ENCODE measurements at regions not wholly inside any gene's neighbourhood (a gene's known extent, or its start where the extent isn't known, plus 50 kb on each side); places are given as distances from the start of the nearest gene placed in this dataset.
A peak's percentile ranks its signal among the peaks of the same experiment; 100 is the strongest.

DNA sequence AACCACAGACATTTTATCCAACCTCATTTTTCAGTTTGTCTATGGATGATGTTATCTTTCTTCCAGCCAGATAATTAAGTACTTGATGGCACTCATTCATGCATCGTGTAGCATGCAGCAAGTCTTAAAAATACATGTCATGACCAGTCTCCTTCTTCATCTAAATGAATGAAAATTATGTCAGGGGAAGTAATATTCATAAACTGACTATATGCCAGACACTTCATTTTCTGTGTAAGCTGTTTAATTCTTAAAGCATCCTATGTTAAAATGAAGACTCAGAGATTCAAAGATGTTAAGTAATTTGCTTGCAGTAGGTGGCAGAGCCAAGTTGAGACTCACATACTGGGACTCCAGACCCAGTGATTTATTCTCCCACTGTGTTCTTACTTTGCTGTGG, 181.7 kb upstream of the CD180 start:
- TF ChIP-seq GATA2 (IDR thresholded peaks at IDR 0.05; ENCODE audit: low read depth, low read length) (no peak), GATA3 (IDR thresholded peaks at IDR 0.05; ENCODE audit: low read depth, low read length) (0 out of 2 replicates have a peak, but pooled peaks have one; percentile 15)

DNA sequence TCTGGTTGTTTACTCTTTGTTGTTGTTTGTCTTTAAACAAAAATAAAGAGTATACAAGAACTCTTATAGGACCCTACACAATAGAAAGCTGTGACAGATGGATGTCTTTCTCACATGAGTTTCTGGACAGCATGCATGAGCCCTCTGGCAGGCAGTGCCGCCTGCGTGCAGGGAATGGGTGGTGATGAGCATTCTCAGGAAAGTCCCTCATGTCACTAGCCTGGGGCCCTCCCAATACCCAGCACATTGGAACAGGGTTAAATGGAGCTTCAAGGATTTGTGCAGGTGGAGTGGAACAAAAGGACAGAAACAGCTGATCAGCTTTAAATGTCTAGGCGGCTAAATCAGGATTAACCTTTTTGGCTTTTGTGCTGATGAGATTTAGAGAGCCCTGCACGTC, 181.0 kb upstream of the CD180 start:
- TF ChIP-seq GATA2 (IDR thresholded peaks at IDR 0.05; ENCODE audit: low read depth, low read length): no peak
- TF ChIP-seq GATA3 (IDR thresholded peaks at IDR 0.05; ENCODE audit: low read depth, low read length): no peak

DNA sequence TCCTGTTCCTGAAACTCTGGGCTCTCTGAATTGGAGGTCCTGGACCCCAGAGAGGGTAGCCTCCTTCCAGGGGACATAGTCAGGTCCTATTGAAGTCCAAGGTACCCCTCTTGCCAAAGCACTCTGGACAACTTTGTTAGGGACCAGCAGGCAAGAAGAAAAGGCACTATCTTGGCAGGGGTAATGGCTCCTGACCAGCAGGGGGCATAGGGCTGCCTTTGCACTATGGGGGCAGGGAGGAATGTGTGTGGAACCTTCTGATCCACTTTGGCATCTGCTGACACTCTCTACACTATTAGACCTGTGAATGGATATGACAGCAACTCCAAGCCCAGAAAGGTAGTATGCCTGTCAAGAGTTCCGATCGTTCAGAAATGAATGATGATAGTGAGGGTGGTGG, 179.0 kb upstream of the CD180 start:
- TF ChIP-seq GATA2 (IDR thresholded peaks at IDR 0.05; ENCODE audit: low read depth, low read length): no peak
- TF ChIP-seq GATA3 (IDR thresholded peaks at IDR 0.05; ENCODE audit: low read depth, low read length): no peak

DNA sequence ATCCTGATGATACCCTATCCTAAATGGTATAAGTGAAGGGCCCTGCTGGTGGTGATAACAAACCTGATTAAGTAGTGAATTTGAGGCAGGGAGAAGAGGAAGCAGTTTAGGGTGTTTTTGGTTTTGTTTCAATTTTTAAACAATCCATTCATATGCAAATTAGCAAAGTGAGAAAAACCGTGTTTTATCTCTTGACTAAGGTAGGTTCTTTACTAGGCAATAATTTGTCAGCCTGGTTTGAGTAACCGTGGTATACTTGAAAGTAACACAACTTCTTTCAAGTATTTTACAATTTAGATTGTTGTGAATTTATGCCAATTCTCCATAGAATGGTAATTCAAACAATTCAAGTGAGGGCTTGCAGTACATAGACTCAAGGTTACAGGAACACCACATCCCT, 177.8 kb upstream of the CD180 start:
- TF ChIP-seq GATA3 (IDR thresholded peaks at IDR 0.05; ENCODE audit: low read depth, low read length): no peak
- TF ChIP-seq GATA2 (IDR thresholded peaks at IDR 0.05; ENCODE audit: low read depth, low read length): no peak

DNA sequence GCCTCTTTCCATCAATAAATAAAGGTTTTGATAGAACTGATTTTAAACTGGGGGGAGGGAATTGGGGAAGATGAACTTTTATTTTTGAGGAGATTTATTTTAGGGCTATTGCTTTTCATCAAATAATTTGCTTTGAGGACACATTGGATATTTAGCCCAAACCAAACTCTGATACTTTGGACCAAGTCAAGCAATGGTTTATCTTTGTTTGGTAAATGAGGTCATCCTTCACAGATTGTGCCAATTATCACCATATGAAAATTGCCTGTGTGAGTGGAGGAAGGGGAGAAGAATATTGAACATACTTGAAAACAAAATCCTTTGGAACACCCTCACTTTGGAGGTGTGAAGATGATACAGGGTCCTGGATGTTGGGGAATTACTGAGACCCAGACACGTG, 176.9 kb upstream of the CD180 start:
- TF ChIP-seq GATA3 (IDR thresholded peaks at IDR 0.05; ENCODE audit: low read depth, low read length): no peak
- no peak for TF ChIP-seq GATA2 (IDR thresholded peaks at IDR 0.05; ENCODE audit: low read depth, low read length)

DNA sequence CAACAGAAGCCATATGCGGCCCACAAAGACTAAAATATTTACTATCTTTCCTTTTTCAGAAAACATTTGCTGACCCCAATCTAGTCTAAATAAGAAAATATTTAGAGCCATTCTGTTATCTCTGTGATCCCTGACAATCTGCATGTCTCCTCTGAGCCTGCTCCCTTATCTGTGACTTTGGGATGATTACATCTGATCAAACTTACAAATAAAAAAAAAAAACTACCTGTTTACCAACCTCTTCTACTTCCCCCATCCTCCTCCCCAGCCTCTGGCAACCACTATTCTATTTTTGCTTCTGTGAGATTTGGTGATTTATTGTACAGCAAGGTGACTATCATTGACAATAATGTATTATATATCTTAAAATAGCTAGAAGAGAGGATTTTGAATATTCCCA, 176.3 kb upstream of the CD180 start:
- peak; percentile 42; the same call in 1 of the 2 replicates for TF ChIP-seq GATA2 (IDR thresholded peaks at IDR 0.05; ENCODE audit: low read depth, low read length)
- TF ChIP-seq GATA3 (IDR thresholded peaks at IDR 0.05; ENCODE audit: low read depth, low read length): peak; percentile 41; the same call in 1 of the 2 replicates

DNA sequence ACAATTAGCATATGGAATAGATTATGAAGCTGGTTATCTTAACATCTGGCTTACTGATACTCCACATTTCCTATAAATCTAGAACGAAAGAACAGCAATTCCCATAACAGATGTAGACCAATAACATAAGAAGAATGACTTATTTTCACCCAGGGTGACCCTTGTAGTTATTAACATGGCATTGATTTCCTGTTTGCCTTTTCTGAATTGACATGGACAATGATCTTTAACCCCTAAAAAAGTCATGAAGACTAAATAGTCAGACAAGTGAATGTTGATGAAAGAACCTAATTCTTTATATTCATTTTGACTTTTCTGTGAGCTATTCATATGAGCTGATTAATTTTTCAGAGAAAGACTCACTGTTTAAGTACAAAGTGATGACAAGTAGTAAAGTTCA, 175.3 kb upstream of the CD180 start:
- TF ChIP-seq GATA2 (IDR thresholded peaks at IDR 0.05; ENCODE audit: low read depth, low read length) (no peak), GATA3 (IDR thresholded peaks at IDR 0.05; ENCODE audit: low read depth, low read length) (0 out of 2 replicates have a peak, but pooled peaks have one; percentile 22)

DNA sequence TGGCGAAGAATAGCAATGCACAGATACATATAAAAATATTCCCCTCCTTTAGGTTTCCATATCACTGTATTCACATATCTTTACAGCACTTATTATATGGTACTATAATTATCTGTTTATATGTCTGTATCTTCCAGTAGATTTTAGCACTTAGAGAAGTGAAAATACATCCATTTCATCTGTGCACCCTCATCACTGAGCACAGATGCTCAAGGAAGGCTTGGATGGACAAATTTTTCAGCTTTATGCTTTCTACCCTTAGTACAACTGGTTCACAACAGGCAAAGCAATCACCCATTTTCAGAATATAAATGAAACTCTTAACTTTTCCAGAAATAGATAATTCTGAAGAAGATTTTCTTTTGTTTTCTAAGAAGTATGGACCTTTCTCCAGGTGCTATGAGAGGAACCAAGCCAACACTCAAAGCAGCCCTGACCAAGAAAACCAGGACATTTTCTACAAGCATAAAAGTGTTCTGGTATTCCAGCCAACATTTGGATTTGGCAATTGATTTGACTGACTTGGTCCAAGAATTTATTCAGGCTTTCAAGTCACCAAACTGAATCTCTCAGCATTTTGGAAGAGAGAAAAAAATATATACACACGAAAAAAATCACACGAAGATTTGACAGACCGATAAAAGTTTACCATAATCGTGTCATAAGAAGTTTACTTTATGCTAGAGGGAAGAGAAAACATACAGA, 170.2 kb upstream of the CD180 start:
- no peak for TF ChIP-seq GATA2 (IDR thresholded peaks at IDR 0.05; ENCODE audit: low read depth, low read length)

DNA sequence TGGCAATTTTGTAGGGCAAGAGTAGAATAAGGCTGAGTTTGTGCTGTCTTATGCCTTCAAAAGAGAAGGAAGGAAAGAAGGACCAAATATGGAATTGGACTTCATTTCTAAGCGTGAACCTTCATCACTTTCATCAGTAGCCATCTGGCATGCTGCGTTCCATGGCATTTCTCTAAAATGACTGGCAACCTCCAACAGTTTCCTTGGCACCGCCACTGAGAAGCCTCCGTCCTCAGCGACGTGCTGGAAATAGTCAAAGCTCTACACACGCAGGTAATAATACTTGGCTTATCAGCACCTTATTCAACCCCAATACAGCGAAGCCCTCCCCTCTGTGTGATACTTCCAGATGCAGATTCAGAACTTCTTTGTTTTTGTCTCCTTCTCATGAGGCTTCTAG, 169.7 kb upstream of the CD180 start:
- TF ChIP-seq GATA3 (IDR thresholded peaks at IDR 0.05; ENCODE audit: low read depth, low read length) (no peak), GATA2 (IDR thresholded peaks at IDR 0.05; ENCODE audit: low read depth, low read length) (no peak)

DNA sequence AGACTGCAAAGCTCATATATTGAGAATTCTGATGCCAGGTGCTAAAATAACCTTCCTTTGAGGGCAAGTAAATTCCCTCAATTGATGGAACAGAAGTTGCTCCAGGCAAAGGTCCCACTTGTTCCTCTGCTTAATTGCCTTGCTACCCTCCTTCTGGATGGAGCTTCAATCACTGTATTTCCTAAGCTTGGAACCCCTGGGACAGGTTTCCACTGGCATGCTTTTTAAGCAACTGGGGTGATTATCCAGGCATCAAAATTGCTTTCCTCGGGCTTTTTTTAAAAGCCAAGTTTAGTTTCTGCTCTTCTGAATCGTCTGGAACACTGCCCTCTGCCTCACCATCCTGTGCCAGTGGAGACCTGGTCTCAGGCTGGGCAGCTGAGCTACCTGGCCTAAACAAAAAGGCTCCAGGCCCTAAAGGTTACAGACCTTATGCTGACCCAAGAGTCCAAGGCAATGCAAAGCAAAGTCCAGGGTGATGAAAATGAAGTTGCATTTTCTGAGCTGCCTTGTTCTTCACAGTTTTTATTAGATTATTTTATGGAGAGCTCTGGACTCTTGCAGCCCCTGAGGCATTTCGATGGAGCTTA, 167.9 kb upstream of the CD180 start:
- TF ChIP-seq GATA2 (IDR thresholded peaks at IDR 0.05; ENCODE audit: low read depth, low read length): no peak
- TF ChIP-seq GATA3 (IDR thresholded peaks at IDR 0.05; ENCODE audit: low read depth, low read length): no peak

DNA sequence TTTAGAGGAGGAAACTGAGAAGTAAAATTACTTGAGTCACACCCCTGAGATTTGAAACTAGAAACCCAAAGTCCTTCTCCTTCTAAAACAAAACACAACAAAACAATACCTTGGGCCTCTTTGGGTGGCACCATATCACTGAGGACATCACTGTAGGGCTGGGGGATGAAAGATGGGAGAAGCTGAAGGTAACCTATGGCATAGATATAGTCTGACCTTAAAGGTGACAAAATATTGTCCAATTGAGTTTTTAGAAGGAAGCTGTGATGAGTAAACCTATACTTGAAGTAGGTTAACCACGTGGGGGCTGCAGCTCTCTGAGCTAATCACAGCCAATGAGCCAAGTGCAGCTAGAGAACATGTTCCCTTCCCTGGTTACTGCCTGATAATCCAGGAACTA, 167.4 kb upstream of the CD180 start:
- TF ChIP-seq GATA2 (IDR thresholded peaks at IDR 0.05; ENCODE audit: low read depth, low read length): no peak
- TF ChIP-seq GATA3 (IDR thresholded peaks at IDR 0.05; ENCODE audit: low read depth, low read length): no peak

DNA sequence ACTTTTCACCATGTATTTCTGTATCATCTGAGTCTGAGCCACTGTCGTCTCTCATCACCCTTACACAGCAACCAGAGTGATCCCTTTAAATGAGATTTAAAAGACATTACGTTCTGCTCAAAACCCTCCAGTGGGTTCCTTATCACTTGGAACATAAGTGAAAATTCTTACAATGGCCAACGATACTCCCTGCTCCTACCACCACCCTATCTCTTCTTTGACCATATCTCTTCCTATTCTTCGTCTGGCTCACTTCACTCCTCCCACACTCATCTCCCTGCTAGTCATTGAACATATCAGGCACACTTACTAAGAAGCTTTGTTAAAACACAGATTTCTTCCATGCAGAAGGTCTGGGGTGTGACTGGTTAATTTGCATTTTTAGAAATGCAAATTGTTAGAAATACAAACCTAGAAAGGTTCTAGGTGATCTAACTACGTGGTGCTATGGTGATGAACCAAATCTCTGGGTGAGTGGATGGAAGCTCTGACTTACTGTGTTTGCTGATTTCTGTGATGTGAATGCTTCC, 166.6 kb upstream of the CD180 start:
- TF ChIP-seq GATA3 (IDR thresholded peaks at IDR 0.05; ENCODE audit: low read depth, low read length) (no peak), GATA2 (IDR thresholded peaks at IDR 0.05; ENCODE audit: low read depth, low read length) (no peak)

DNA sequence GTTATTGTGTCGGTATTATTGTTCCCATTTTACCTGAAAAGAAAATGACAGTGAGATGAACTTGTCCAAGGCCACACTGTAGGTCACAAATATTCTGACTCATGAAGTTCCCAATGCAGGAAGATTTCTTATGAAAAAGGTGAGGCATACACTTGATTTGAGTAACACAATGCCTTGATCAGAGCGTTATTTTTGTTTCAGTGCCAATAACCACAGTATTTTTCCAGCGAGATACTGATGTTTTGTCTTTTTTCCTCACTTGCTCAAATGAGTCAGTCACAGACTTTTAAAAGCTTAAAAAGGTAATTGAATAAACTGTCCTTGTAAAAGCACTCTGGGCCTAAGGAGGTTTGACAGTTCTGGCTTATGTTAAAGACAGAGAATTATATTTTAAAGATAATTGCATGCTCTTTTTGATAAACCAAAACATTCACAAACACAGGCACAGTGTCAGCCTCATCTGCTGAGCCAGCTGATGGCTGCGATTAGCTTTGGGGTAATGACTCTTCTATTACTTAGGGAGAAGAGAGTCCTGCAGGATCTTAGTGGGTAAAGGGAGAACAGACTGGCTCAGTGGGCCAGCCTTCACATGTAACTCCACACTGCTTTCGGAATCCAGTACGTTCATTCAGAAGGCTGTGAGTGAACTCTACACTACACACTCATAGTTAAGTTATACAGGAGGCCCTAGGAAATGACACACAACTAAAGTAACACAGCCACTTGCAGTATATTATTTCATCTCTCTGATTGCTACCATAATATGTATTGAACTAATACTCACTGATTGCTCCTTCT, 165.5 kb upstream of the CD180 start:
- TF ChIP-seq GATA2 (IDR thresholded peaks at IDR 0.05; ENCODE audit: low read depth, low read length): peak; percentile 99
- TF ChIP-seq GATA3 (IDR thresholded peaks at IDR 0.05; ENCODE audit: low read depth, low read length): peak; percentile 98

DNA sequence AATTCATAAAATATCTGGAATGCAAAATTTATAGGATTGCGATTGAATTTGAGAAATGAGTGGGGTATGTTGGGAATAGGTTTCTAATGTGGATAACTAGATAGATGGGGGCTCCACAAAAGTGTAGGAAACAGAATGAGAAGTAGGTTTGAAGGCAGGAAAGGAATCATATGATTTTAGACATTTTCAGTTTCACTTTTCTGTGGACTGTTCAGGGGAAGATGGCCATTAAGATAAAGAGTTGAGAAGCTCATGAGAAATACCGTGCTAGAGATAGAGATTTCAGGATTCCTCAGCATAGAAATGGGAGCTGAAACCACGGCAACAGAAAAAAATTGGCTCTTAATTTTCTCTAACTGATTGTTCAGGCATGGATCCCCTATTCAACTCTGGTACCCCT, 163.4 kb upstream of the CD180 start:
- TF ChIP-seq GATA2 (IDR thresholded peaks at IDR 0.05; ENCODE audit: low read depth, low read length) (peak; percentile 50; the same call in 1 of the 2 replicates), GATA3 (IDR thresholded peaks at IDR 0.05; ENCODE audit: low read depth, low read length) (0 out of 2 replicates have a peak, but pooled peaks have one; percentile 37)
